GDM1 (cell line): ENCODE measurements at regions not wholly inside any gene's neighbourhood (a gene's known extent, or its start where the extent isn't known, plus 50 kb on each side); places are given as distances from the start of the nearest gene placed in this dataset.
"Not testable (repeated sequence)": the region's sequence is repeated elsewhere in the genome, so short reads cannot be mapped to it uniquely, and the experiment has no call there.

ENCODE experiments used
- DNase-seq: peaks from one replicate; lab custom pipeline; 2025; lab: John Stamatoyannopoulos, UW

- no peak for DNase-seq
Measured at GRCh38 chr2:17460371-17461086, 57.7 kb downstream of the RAD51AP2 start.

- DNase-seq = no peak
Measured at GRCh38 chr2:17455343-17455742, 62.9 kb downstream of the RAD51AP2 start.

GRCh38 chr2:17446191-17446590 lies 72.0 kb downstream of the RAD51AP2 start:
- DNase-seq = not testable (repeated sequence)

- no peak for DNase-seq
Measured at GRCh38 chr2:17445744-17446143, 72.5 kb downstream of the RAD51AP2 start.

GRCh38 chr2:17442334-17442733 lies 75.9 kb downstream of the RAD51AP2 start:
- no peak for DNase-seq

GRCh38 chr2:17441790-17442189 lies 76.5 kb downstream of the RAD51AP2 start:
- DNase-seq = no peak

- DNase-seq = no peak
Measured at GRCh38 chr2:17441055-17441771, 77.0 kb downstream of the RAD51AP2 start.

GRCh38 chr2:17430326-17430725 lies 87.9 kb downstream of the RAD51AP2 start:
- DNase-seq = no peak

- DNase-seq = no peak
Measured at GRCh38 chr2:17429130-17429529, 89.1 kb downstream of the RAD51AP2 start.

- DNase-seq = no peak
Measured at GRCh38 chr2:17427401-17427800, 90.8 kb downstream of the RAD51AP2 start.

- no peak for DNase-seq
Measured at GRCh38 chr2:17426743-17427142, 91.5 kb downstream of the RAD51AP2 start.

- DNase-seq = no peak
Measured at GRCh38 chr2:17422061-17422460, 96.2 kb downstream of the RAD51AP2 start.

GRCh38 chr2:17416884-17417391 lies 101.3 kb downstream of the RAD51AP2 start:
- no peak for DNase-seq

GRCh38 chr2:17413036-17413435 lies 105.2 kb downstream of the RAD51AP2 start:
- DNase-seq = no peak

GRCh38 chr2:17401096-17401495 lies 117.1 kb downstream of the RAD51AP2 start:
- no peak for DNase-seq

GRCh38 chr2:17398770-17399169 lies 119.5 kb downstream of the RAD51AP2 start:
- DNase-seq = no peak

GRCh38 chr2:17388798-17389197 lies 129.4 kb downstream of the RAD51AP2 start:
- no peak for DNase-seq

- no peak for DNase-seq
Measured at GRCh38 chr2:17387591-17387990, 130.6 kb downstream of the RAD51AP2 start.

- DNase-seq = no peak
Measured at GRCh38 chr2:17386771-17387170, 131.5 kb downstream of the RAD51AP2 start.

GRCh38 chr2:17380003-17380402 lies 138.2 kb downstream of the RAD51AP2 start:
- DNase-seq = no peak

- no peak for DNase-seq
Measured at GRCh38 chr2:17375262-17375661, 143.0 kb downstream of the RAD51AP2 start.

- DNase-seq = no peak
Measured at GRCh38 chr2:17373741-17374140, 144.5 kb downstream of the RAD51AP2 start.

- DNase-seq = no peak
Measured at GRCh38 chr2:17373041-17373440, 145.2 kb downstream of the RAD51AP2 start.
